Inflammatory macrophage (primary cell): ENCODE measurements at regions not wholly inside any gene's neighbourhood (a gene's known extent, or its start where the extent isn't known, plus 50 kb on each side); places are given as distances from the start of the nearest gene placed in this dataset.

Experiments
- DNase-seq, 2 donors: peaks; one replicate each; pipeline ENCODE4 v3.0.0-alpha.2; 2020 to 2022

DNA sequence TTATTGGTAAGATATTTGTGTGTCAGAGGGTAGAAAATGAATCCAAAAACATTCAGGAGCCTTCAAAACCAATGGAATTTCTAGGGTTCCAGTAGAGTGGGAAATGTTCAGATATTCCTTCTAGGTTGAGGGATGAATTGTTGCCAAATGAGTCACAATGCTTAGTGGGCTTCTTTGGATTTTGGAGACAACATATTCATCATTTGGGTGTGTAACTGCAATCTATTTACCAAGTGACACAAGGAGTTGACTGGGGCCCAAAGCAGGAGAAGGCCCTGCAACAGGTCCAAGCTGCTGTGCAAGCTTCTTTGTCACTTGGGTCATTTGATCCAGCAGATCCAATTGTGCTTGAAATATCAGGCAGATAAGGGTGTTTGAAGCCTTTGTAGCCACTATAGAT lies 551.5 kb upstream of the PITX2 start:
- no peak for DNase-seq

DNA sequence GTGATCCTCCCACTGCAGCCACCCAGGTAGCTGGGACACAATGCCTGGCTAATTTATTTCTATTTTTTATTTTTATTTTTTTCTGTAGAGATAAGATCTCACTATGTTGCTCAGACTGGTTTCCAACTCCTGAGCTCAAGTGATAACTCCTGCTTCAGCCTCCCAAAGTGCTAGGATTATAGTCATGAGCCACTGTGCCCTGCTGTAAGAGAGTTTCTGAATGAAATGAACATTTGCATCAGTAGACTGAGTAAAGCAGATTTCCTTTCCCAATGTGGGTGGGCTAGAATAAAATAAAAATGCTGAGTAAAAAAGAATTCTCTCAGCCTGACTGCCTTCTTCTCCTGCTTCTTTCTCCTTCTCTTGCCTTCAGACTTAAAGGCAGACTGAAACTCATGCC lies 555.4 kb upstream of the PITX2 start:
- DNase-seq, result no peak

GRCh38 chr4:111187108-111187507 lies 564.2 kb upstream of the PITX2 start:
- DNase-seq, result no peak

DNA sequence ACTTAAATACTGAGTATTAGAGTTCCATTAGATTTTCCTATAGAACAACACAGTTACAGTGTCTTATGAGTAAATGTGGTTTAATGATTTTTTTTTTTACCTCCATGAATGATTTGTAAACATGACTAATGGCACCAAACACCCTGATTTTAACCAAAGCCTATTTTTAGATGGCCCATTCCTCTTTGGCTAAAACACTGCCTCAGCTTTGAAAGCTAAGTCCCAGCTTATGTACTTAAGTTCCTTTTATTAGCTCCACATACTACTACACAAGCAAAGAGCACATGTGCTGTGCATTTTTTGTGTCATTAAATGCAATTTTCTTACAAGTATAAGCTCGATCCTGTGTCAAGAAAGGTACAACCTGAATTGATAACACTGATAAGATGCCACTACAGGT lies 575.6 kb upstream of the PITX2 start:
- no peak for DNase-seq

GRCh38 chr4:111204797-111205196 lies 581.9 kb upstream of the PITX2 start:
- no peak for DNase-seq

- DNase-seq, result no peak
Measured at GRCh38 chr4:111208970-111209369, 586.1 kb upstream of the PITX2 start.

- DNase-seq, result no peak
Measured at GRCh38 chr4:111209706-111210105, 586.8 kb upstream of the PITX2 start.

DNA sequence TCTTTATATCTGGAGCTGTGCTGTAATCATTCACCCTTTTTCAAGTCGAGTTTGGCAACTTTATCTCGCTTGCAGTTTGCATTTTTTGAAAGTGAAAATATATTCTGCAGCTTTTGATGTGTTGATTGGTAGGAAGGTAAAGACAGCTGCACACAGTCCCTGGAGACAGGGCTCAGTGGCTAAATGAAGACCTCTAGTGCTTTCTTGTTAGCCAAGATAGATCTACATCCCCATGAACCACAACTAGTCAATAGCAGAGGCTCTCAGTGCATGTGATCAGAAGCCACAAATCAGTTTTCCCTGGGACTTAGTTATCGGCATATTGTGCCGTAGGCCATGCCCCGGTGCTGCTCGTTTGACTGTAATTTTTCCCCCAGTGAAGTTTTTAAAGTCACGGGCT lies 587.7 kb upstream of the PITX2 start:
- DNase-seq, result no peak

DNA sequence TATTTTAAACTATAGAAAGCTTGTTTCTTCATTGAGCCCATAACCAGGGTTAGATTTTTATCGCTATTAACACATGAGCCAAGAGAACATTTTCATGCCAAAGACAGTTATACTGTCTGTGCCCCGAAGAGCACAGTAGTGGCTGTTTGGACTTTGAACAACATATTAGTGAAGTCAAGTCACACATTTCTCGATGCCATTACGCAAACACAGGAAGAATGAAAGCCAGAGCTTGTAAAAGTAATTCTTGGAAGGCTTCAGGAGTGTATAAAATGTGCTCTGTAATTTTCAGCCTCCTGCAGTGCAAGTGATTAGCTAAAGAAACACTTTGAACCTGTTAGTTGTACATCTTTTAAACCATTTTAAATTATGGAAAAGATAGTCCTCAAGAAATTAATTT lies 590.7 kb upstream of the PITX2 start:
- no peak for DNase-seq

DNA sequence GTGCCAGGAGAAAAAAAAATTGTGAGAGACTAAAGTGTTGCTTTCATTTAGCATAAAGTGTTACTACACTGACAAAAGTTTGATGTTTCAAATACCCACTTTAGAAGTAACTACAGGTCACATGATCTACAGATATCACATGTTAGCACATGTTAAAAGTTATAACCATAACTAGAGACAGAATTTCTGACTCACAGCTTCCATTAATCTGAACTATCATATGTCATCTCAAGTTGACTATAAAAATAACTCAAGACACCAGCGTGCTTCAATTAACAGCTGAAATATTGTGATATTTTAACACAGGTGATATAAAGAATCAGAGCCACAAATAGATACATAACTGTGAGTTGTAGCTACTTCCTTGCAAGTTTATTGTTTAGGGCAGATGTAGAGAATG lies 591.5 kb upstream of the PITX2 start:
- DNase-seq, result no peak

- DNase-seq, result no peak
Measured at GRCh38 chr4:111215755-111216154, 592.9 kb upstream of the PITX2 start.

GRCh38 chr4:111216791-111217190 lies 593.9 kb upstream of the PITX2 start:
- no peak for DNase-seq

DNA sequence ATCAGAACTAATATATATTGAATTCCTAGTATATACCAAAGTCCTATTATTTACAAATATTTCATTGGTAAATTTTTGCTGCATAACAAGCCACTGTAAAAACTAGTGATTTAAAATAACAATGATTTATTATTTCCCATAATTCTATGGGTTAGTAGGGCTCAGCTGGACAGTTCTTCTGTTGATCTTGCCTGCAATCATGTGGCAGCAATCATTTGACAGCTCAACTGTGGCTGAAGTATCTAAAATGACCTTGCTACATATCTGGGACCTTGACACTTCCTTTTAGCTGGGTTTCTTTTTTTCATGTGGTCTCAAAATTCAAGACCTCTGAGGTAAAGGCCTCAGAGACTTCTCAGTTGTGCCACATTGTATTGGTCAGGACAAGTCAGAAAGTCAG lies 598.5 kb upstream of the PITX2 start:
- DNase-seq, result no peak

DNA sequence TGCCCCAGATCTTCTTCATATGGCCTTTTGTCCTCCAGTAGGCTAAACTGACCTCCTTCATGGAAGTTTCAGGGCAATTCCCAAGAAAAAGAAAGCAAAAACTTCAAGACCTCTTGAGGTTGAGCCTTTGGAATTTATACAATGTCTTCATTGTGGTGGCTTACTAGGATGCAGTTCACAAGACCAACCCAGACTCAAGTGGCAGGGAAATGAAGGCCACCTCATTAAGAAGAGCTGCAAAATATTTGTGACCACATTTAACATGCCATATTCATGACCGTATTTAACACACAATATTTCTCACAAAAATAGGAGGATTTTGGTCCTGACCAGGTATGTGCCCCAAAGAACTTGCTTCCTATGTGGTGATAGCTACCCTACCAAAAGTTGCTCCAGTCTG lies 605.5 kb upstream of the PITX2 start:
- no peak for DNase-seq

DNA sequence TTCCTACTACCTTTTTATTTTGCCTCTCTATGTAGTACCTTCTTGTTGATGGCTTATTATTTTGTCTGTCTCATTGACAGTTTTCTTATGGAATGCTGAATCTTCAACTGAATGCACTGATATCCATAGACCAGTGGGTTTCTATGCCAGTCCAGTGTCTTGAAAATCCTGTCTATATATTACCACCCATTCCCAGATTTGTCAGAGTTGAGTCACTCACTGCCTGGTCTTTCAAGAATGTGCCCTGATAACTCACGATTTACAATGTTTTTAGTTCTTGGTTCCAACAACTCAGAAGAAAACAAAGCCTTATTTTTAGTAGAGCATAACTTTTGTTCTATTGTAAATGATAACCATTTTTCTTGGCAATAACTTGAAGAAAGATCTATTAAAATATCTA lies 606.0 kb upstream of the PITX2 start:
- DNase-seq, result no peak

GRCh38 chr4:111230265-111230664 lies 607.4 kb upstream of the PITX2 start:
- no peak for DNase-seq

- DNase-seq, result no peak
Measured at GRCh38 chr4:111231281-111231680, 608.4 kb upstream of the PITX2 start.

DNA sequence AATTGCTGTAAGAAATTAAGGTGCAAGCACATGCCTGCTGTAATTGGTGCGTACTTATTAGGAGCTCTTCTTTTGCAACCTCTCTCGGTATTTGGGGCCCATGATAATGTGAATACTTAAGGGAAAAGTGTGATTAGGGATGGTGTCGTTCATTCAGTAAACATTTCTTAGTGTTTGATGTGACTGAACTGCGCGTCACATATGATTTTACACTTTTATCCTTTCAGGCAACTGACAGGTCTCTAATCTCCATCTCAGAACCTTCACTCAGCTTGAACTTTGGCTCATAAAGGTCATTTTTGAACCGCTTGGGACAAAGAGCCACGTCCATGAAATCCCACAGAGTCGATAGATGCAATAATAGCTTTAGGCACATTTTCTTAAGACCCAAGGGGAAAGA lies 612.1 kb upstream of the PITX2 start:
- no peak for DNase-seq

- DNase-seq, result no peak
Measured at GRCh38 chr4:111263836-111264235, 641.0 kb upstream of the PITX2 start.

DNA sequence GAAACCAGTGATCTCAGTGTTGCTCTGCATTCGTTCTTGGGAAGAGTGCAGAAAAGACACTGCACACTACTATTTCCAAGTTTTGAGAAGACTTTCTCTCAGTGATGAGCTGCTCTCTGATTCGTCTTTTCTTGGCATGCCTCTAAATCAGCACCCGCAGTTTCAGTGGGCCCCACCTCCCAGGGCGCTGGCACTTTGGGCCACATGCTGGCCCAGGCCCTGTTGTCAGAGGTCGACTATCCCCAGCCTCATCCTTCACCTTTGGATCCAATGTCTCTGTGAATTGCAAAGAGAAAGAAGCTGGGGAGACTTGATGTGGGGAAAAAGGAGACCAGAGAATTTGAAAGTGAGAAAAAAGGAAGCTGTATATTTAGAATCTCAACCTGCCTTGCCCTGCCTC lies 644.1 kb upstream of the PITX2 start:
- DNase-seq, result no peak

- DNase-seq, result no peak
Measured at GRCh38 chr4:111267786-111268185, 644.9 kb upstream of the PITX2 start.

DNA sequence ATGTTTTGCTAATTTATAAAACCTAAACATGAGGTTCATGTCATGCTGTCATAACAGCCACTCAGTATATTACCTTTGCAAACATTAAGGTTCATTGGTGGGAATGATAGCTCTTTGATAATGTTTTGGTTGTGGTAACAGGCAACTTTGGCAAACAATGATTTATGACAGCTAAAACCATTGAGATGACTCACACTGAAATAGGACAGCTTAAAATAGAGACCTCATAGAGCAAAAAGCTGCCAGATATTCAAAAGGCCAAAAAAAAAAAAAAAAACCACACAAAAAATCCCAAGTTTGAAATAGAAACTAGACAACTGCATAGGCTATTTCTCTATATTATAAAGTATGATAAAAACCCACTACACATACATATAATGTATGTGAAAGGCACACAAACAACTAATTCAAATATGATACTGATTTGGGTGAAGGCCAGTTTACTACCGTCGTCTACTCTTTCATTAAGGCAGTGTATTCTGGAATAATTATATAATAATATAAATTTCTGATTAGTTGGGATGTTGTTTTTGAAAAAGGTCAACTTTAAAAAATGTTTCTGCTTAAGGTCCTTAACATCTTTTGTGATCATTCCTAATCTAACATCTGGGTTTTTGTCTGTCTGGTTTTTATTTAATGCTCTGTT lies 646.0 kb upstream of the PITX2 start:
- no peak for DNase-seq

DNA sequence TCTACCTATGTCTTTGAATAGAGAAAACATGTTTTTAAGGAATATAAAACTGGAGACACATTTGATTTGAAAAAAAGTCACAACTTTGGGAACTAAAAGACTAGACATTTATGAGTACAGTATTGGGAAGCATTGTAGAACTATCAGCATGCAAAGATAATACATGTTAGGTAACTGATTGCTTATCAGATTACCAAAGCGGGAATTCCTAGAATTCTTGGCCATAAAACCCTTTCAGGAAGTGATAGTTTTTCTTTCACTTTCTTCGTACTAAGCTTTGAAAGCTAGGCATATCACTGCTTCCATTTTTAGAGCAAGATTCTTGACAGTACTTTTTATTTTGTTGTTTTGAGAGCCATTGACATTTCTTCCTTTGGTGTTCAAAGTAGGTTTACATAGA lies 646.6 kb upstream of the PITX2 start:
- no peak for DNase-seq

- no peak for DNase-seq
Measured at GRCh38 chr4:111274060-111274459, 651.2 kb upstream of the PITX2 start.

DNA sequence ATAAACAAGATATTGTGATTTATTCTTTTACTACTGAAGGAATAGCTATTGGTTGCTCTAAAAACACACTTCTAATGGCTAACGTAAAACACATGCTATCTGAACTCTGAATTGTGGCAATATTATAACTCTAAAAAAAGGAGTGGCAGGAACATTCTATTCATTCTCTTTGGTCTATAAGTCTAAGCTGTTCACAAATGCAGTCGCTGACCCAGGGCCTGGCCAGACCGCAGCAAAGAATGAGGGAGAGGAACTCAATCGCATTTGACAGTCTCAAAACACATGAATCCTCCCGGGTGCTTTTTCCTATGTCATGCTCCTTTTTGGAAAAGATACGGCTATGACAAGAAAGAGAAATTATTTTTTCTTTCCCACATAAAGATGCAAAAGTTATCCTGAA lies 651.6 kb upstream of the PITX2 start:
- no peak for DNase-seq

DNA sequence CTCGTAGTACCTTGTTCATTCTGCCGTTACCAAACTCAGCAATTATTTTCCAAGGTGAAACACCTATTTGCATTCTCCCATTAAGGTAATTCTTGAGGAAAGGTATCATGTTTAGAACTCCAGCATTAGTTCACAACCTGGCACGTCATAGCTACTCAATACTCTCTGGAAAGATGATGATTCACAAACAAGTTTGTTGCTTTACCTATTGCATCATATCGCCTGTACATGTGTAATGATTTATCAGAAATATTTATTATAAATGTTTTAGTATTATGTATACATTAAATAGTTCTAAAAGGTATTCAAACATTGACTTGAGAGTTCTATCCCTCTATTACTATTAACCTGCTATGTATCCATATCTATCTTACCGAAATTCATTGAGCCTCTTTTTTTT lies 658.3 kb upstream of the PITX2 start:
- DNase-seq, result no peak
